CD4-positive, alpha-beta T cell treated with Interleukin-17A for 1 hour (primary cell): ENCODE measurements at regions not wholly inside any gene's neighbourhood (a gene's known extent, or its start where the extent isn't known, plus 50 kb on each side); places are given as distances from the start of the nearest gene placed in this dataset.
"Not testable (repeated sequence)": the region's sequence is repeated elsewhere in the genome, so short reads cannot be mapped to it uniquely, and the experiment has no call there.

Source experiments
- DNase-seq: peaks from one replicate; pipeline ENCODE4 v3.0.0-alpha.2; 2020

DNA sequence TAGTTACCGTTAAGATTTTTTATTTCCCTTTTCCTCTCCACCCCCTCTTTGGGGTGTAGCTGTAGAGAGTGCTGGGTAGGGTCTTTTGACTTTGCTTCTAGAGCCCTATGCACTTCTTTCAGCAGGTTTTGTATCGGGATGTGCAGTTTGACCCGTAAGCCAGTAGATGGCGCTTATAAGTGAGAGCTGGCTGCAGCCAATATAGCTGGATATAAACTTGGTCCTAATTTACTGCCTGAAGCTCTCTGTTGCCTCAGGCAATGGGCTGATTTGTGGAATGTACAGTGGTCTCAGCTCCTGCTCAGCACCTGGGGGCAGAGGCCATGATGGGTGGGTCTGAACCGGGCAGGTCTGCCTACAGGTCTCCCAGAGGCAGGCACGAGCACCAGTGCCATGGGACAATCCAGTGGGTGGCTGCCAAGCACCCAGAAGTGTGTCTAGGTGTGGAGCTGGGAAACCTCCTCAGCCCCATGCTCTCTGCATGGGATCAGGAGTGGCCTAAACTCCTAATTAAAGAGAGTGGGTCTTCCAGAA, 146.5 kb downstream of the SPANXN1 start:
- DNase-seq, result no peak

DNA sequence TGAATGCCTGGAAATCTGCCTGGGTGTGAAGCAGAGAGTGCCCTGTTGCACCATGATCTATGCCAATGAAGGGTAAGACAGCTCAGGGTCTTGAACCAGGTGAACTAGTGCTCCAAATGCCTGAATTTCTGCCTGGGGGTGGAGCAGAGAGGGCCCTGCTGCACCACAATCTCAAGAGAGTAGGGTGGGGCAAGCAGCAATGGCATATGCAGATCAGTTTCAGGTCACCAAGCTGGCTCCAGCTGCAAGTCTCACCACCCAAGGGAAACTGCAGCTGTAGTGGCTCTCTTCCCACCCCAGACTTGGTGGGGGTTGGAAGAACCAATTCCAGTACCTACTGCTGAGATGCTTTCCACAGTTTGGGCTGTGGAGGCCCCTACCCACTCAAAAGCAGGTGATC, 147.0 kb downstream of the SPANXN1 start:
- DNase-seq, result no peak

DNA sequence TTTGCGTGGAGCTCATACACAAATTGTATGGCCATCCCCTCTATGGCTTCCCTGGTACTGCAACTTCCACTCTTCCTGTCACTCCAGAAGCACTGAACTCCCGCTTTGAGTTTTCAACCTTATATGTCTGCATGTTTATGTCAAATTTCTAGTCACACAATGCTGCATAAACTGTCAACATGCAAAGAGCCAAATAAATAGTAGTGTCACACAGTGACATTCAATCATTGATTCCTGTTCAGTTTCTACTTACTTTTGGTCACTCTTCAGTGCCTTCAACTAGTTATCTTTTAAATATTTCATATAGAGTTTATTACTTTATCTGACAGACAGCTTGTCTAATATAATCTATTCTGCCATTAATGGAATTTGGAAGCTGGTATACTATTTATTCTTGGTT, 149.3 kb downstream of the SPANXN1 start:
- no peak for DNase-seq

- DNase-seq, result peak; percentile 0
Measured at GRCh38 chrX:145405012-145405411, 157.7 kb downstream of the SPANXN1 start.

- no peak for DNase-seq
Measured at GRCh38 chrX:145410622-145411021, 163.3 kb downstream of the SPANXN1 start.

DNA sequence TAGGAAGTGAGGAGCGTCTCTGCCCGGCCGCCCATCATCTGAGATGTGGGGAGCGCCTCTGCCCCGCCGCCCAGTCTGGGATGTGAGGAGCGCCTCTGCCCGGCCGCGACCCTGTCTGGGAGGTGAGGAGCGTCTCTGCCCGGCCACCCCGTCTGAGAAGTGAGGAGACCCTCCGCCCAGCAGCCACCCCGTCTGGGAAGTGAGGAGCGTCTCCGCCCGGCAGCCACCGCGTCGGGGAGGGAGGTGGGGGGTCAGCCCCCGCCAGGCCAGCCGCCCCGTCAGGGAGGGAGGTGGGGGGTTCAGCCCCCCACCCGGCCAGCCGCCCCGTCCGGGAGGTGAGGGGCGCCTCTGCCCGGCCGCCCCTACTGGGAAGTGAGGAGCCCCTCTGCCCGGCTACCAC, 188.9 kb downstream of the SPANXN1 start:
- DNase-seq, result not testable (repeated sequence)

DNA sequence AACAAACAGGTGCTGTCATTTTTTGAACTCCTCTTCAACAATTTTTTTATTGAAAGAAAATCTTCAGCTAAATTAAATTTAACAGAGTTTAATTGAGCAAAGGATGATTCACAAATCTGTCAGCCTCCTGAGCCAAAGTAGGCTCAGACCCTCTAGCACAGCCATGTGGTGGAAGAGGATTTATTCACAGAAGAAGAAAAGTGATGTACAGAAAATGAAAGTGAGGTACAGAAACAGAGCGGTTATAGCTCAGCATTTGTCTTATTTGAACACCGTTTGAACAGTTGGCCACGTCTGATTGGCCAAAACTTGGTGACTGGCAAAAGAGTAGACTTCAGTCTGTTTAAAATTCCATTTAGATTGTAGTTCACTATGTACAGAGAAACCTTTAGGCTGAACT, 217.3 kb downstream of the SPANXN1 start:
- DNase-seq, result no peak

- no peak for DNase-seq
Measured at GRCh38 chrX:145475725-145476124, 228.4 kb downstream of the SPANXN1 start.

GRCh38 chrX:145484740-145485139, 237.4 kb downstream of the SPANXN1 start:
- no peak for DNase-seq

- no peak for DNase-seq
Measured at GRCh38 chrX:145502670-145503069, 255.4 kb downstream of the SPANXN1 start.

GRCh38 chrX:145506214-145506613, 258.9 kb downstream of the SPANXN1 start:
- no peak for DNase-seq

- no peak for DNase-seq
Measured at GRCh38 chrX:145524931-145525330, 277.6 kb downstream of the SPANXN1 start.

DNA sequence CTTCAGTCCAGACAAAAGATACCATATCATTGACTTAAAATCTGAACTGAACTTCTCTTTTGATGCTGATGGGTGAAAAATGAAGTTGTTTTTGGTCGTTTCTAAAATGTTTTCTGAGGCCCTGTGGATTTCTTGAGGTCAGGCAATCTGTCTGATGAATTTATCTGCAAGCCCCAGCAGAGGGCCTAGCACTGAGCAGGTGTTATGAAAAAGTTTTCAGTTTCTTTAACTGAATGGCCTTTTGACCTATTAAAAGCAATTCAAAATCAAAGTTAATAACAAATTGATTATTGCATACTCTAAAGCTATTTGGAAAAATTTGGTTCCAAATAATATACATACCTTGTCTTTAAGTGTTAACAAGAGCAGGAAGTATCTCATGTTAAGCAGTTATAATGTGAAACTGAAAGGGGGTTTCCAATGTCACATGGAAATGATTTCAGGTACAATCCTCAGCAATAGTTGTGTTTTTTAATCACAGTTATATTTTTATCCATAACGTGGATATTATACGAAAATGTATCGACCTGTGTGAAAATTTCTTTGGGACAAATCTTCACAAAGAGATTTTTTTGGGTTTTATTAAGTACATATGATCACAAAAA, 285.0 kb downstream of the SPANXN1 start:
- DNase-seq, result no peak

- no peak for DNase-seq
Measured at GRCh38 chrX:145533534-145533933, 284.1 kb upstream of the SLITRK2 start.

- no peak for DNase-seq
Measured at GRCh38 chrX:145549496-145549895, 268.1 kb upstream of the SLITRK2 start.

GRCh38 chrX:145552643-145553042, 265.0 kb upstream of the SLITRK2 start:
- DNase-seq, result no peak

DNA sequence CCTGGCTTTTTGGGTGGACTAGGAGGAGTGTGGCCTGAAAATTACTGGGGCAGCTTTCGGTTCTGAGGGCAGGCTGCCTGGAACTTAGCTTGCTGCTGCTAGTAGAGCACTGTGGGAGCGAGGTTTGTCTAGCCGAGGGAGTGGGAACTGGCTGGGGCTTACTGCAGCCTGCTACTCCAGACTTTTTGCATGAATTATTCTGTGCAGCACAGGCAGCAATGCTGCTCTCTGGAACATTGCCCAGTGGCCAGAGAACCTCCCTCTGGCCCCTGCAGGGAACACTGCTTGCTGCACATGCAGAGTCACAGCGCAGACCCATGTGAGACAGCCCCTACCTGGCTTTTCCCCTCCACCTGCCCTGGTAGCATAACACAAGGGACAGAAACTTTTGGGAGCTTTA, 263.9 kb upstream of the SLITRK2 start:
- DNase-seq, result no peak

- DNase-seq, result no peak
Measured at GRCh38 chrX:145563159-145563558, 254.5 kb upstream of the SLITRK2 start.

- DNase-seq, result no peak
Measured at GRCh38 chrX:145609951-145610511, 207.6 kb upstream of the SLITRK2 start.

DNA sequence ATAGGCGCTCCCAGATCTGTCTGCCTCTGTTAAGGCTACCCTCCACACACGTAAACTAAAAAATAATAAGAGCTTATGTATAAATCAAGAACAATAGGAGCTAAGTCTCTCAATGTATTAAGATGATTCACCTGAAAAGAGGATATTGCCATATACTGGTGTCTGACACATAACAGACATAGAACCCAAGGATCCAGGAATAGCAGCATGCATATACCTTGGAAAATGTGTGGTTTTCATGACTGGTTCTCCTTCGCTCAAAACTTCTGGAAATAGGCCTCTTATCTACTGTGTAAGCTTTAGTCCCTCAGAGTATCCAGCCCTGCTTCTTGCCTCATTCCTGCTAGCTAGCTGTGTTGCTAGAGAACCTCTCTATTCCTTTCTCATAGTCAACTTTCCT, 203.7 kb upstream of the SLITRK2 start:
- DNase-seq, result no peak

- no peak for DNase-seq
Measured at GRCh38 chrX:145620666-145621065, 197.0 kb upstream of the SLITRK2 start.

GRCh38 chrX:145623453-145623852, 194.2 kb upstream of the SLITRK2 start:
- DNase-seq, result no peak

- DNase-seq, result no peak
Measured at GRCh38 chrX:145630081-145630480, 187.5 kb upstream of the SLITRK2 start.

DNA sequence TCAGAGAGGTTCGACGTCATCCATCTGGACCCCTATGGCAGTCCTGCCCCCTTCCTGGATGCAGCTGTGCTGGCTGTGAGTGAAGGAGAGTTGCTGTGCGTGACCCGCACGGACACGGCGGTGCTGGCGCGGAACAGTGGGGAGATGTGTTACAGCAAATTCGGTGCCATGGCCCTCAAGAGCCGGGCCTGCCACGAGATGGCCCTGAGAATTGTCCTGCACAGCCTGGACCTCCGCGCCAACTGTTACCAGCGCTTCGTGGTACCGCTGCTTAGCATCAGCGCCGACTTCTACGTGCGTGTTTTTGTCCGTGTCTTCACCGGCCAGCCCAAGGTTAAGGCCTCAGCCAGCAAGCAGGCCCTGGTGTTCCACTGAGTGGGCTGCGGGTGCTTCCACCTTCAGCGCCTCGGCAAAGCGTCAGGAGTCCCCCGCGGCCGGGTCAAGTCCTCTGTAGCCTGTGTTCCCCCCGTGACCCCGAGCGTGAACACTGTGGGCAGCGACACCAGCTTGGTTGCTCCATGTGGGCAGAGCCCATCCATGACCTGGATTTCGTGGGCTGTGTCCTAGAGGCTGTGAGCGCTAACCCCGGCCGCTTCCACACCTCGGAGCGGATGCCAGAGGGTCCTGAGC, 186.7 kb upstream of the SLITRK2 start:
- no peak for DNase-seq
